SU-DHL-6 (cell line): ENCODE measurements at regions not wholly inside any gene's neighbourhood (a gene's known extent, or its start where the extent isn't known, plus 50 kb on each side); places are given as distances from the start of the nearest gene placed in this dataset.

Experiments used
- H2AFZ ChIP-seq: fragments of 200-600 bp; sonication (generic); 2 replicates; pipeline ENCODE4 v1.6.1; 2014; ENCODE audit warnings: low read depth, mild to moderate bottlenecking, moderate library complexity, mixed read lengths, antibody characterized with exemption, low read length; ENCODE audit not compliant: severe bottlenecking
- H3F3A ChIP-seq: fragments of 200-600 bp; shearing (Covaris generic); 2 replicates; pipeline ENCODE4 v1.6.0; 2016; ENCODE audit warnings: antibody characterized with exemption, mild to moderate bottlenecking; ENCODE audit not compliant: insufficient read depth
- H3K27ac ChIP-seq: fragments of 200-600 bp; sonication (generic); 2 replicates; pipeline ENCODE4 v1.5.1; 2016; ENCODE audit warnings: low read depth, mild to moderate bottlenecking, low read length, moderate library complexity, mixed read lengths
- H3K27me3 ChIP-seq: fragments of 200-600 bp; sonication (generic), shearing (Covaris generic); 2 replicates; pipeline ENCODE4 v1.6.0; 2014; ENCODE audit warnings: mild to moderate bottlenecking, low read length
- H3K36me3 ChIP-seq: fragments of 200-600 bp; sonication (generic); 2 replicates; pipeline ENCODE4 v1.6.1; 2014; ENCODE audit warnings: mild to moderate bottlenecking, low read length, mixed read lengths
- H3K4me2 ChIP-seq: fragments of 300-600, 200-600 bp; shearing (Covaris generic), sonication (generic); 2 replicates; pipeline ENCODE4 v1.6.0; 2014; ENCODE audit warnings: low read length, low read depth, mild to moderate bottlenecking; ENCODE audit not compliant: poor library complexity, severe bottlenecking
- H3K4me3 ChIP-seq: fragments of 200-600 bp; sonication (generic); 2 replicates; pipeline ENCODE4 v1.5.1; 2014; ENCODE audit warnings: antibody characterized with exemption, low read length, mild to moderate bottlenecking, mixed read lengths; ENCODE audit not compliant: insufficient read depth, poor library complexity, severe bottlenecking
- H3K79me2 ChIP-seq: fragments of 200-600 bp; sonication (generic); 2 replicates; pipeline ENCODE4 v1.6.1; 2014; ENCODE audit warnings: mild to moderate bottlenecking, low read length, moderate library complexity; ENCODE audit not compliant: insufficient read depth
- H3K9ac ChIP-seq: fragments of 200-600 bp; sonication (generic); 2 replicates; pipeline ENCODE4 v1.7.0; 2014; ENCODE audit warnings: mild to moderate bottlenecking, low read length
- H3K9me2 ChIP-seq: fragments of 200-600 bp; sonication (generic); replicated peaks from 2 replicates; pipeline ENCODE4 v1.6.1; 2014; ENCODE audit warnings: low read length; ENCODE audit not compliant: insufficient read depth
- H3K9me3 ChIP-seq: fragments of 200-600 bp; sonication (generic); 2 replicates; pipeline ENCODE4 v1.6.1; 2014; ENCODE audit warnings: low read length, mixed read lengths; ENCODE audit not compliant: insufficient read depth
- H4K20me1 ChIP-seq: fragments of 200-600 bp; sonication (generic); 2 replicates; pipeline ENCODE4 v1.6.1; 2014; ENCODE audit warnings: low read depth, mild to moderate bottlenecking, antibody characterized with exemption, low read length, moderate library complexity, mixed read lengths
- EZH2phosphoT487 ChIP-seq: fragments of 200-600 bp; sonication (generic), shearing (Covaris generic); conservative IDR thresholded peaks from 2 replicates; pipeline ENCODE4 v1.6.1; 2018; ENCODE audit warnings: mild to moderate bottlenecking, antibody characterized with exemption, low read length, moderate library complexity, mixed read lengths
- TF ChIP-seq, protein P1 (sequence below): fragments of 200-600 bp; sonication (generic); IDR thresholded peaks from one replicate; pipeline ENCODE4 v1.5.1; 2017; ENCODE audit warnings: antibody characterized with exemption, mild to moderate bottlenecking, low read length, moderate library complexity; ENCODE audit not compliant: insufficient read depth, poor library complexity, severe bottlenecking

DNA sequence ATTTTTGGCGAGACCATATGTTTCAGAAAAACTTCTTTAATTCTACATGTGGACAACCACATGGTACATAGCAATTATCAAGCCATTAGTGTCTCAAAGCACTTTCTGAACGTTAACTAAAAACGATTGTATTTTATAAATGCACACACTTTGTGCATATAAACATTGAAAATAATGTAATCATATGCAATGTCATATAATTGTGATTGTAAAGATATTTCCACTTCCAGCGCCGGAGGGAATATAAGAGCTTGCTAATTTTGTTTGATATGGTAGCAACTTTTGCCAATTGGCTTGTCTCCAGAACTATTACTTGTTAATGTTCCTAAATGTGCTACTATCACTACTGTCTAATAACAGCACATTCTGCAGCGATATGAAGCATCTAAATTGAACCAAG, 162.3 kb upstream of the SMIM31 start:
- Histone ChIP-seq H3K9me2 (no peaks in the 10 kb centered on the region), H3K27me3 (no peaks in the 10 kb centered on the region), H3F3A (no peaks in the 10 kb centered on the region), H3K36me3 (no peaks in the 10 kb centered on the region), H3K4me3 (no peak overlapping the region), H3K9ac (no peak overlapping the region), H3K4me2 (no peak overlapping the region), H3K9me3 (no peaks in the 10 kb centered on the region), H3K79me2 (no peaks in the 10 kb centered on the region), H3K27ac (no peak overlapping the region), H2AFZ (no peak overlapping the region), H4K20me1 (no peaks in the 10 kb centered on the region)
- TF ChIP-seq EZH2phosphoT487, result no peak
- TF ChIP-seq, protein P1, sequence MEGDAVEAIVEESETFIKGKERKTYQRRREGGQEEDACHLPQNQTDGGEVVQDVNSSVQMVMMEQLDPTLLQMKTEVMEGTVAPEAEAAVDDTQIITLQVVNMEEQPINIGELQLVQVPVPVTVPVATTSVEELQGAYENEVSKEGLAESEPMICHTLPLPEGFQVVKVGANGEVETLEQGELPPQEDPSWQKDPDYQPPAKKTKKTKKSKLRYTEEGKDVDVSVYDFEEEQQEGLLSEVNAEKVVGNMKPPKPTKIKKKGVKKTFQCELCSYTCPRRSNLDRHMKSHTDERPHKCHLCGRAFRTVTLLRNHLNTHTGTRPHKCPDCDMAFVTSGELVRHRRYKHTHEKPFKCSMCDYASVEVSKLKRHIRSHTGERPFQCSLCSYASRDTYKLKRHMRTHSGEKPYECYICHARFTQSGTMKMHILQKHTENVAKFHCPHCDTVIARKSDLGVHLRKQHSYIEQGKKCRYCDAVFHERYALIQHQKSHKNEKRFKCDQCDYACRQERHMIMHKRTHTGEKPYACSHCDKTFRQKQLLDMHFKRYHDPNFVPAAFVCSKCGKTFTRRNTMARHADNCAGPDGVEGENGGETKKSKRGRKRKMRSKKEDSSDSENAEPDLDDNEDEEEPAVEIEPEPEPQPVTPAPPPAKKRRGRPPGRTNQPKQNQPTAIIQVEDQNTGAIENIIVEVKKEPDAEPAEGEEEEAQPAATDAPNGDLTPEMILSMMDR, result no peak

DNA sequence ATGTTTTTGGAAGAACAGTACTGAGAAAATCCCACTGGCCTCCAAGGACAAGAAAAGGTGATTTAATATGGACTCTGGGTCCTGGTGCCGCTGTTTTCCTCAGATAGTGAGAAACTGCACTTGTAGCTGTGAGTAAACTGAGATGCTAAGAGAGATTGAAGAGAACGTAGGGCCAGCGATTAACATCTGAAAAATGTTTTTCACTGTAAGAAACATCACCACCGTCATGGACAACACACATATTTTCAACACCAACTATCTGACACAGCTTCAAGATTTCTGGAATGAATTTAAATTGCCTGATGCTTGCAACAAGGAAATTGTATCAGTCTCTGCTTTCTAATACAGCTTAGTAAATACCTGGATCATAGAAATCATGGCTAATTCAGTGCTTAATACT, 158.2 kb upstream of the SMIM31 start:
- H3F3A ChIP-seq, result no peaks in the 10 kb centered on the region
- TF ChIP-seq, protein P1, result no peak
- no peak for TF ChIP-seq EZH2phosphoT487

DNA sequence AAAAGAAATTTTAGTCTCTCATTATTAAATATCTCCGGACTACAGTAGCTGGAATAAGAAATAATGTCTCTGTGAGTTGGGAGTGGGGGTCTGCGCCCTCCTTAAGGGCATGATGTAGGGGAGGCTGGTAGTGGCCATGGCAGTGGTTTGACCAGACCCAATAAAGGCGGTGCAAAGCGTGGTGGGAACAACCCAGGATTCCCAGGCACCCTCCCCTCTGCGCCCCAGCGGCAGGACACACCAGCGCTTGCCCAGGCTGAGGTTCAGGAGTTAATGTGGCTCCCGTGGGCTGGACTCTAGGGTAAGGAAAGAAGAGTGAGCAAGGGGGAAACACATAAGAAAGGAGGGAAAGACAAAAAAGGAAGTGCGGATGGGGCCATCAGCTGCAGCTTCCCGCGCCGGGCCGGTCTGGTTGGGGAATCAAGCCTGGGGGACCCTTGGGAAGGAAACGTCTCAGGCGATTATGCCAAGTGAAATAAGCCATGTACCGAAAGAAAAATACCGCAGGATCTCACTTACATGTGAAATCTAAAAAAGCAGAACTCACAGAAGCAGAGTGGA, 157.5 kb upstream of the SMIM31 start:
- Histone ChIP-seq H3K9me2 (no peaks in the 10 kb centered on the region), H3K9me3 (no peaks in the 10 kb centered on the region), H3K9ac (no peak overlapping the region), H3K27ac (no peak overlapping the region), H3K4me2 (no peak overlapping the region), H3F3A (no peaks in the 10 kb centered on the region), H3K4me3 (no peak overlapping the region), H3K79me2 (no peaks in the 10 kb centered on the region), H3K36me3 (no peaks in the 10 kb centered on the region), H3K27me3 (no peaks in the 10 kb centered on the region), H4K20me1 (no peaks in the 10 kb centered on the region), H2AFZ (no peak overlapping the region)
- no peak for TF ChIP-seq EZH2phosphoT487

More for the DNA sequence above, 158.2 kb upstream of the SMIM31 start:
- no peaks in the 10 kb centered on the region for H3K36me3 ChIP-seq
- H3K79me2 ChIP-seq, result no peaks in the 10 kb centered on the region
- no peak overlapping the region for H2AFZ ChIP-seq
- no peaks in the 10 kb centered on the region for H3K9me3 ChIP-seq
- H3K27ac ChIP-seq, result no peak overlapping the region
- no peaks in the 10 kb centered on the region for H4K20me1 ChIP-seq
- no peaks in the 10 kb centered on the region for H3K27me3 ChIP-seq
- H3K9me2 ChIP-seq, result no peaks in the 10 kb centered on the region
- H3K4me2 ChIP-seq, result no peak overlapping the region
- no peak overlapping the region for H3K4me3 ChIP-seq
- no peak overlapping the region for H3K9ac ChIP-seq

DNA sequence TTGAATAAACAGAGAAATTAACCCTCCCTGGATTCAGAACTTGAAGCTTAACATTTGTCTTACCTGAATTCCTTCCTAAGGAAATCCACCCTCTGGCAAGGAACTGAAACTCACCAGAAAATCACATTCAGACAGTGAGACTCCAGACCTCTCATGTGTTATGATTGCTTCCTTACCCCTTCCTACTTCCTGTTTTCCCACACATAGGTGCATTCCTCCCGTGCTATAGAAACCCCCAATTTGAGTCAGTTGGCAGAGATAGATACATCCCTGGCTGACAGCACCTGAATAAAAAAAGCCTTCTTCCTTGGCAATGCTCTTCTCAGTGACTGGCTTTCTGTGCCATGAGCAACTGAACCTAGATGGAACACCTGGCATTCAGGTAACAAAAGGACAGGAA, 157.0 kb upstream of the SMIM31 start:
- Histone ChIP-seq H2AFZ (no peak overlapping the region), H3K9ac (no peak overlapping the region), H3K36me3 (no peaks in the 10 kb centered on the region), H3K79me2 (no peaks in the 10 kb centered on the region), H3K27me3 (no peaks in the 10 kb centered on the region), H3K27ac (no peak overlapping the region), H3K9me3 (no peaks in the 10 kb centered on the region; the same call in 1 of the 2 replicates), H3K4me3 (no peak overlapping the region), H3K9me2 (no peaks in the 10 kb centered on the region), H4K20me1 (no peaks in the 10 kb centered on the region), H3F3A (no peaks in the 10 kb centered on the region), H3K4me2 (no peak overlapping the region)
- TF ChIP-seq EZH2phosphoT487, result no peak
- TF ChIP-seq, protein P1, result no peak
